ENCODE measurements at regions not wholly inside any gene's neighbourhood (a gene's known extent, or its start where the extent isn't known, plus 50 kb on each side); places are given as distances from the start of the nearest gene placed in this dataset.

- Histone ChIP-seq H3K36me3 (no peaks in the 10 kb centered on the region), H3K27ac (no peak overlapping the region), H3K4me3 (no peak overlapping the region), H3K4me1 (no peaks in the 10 kb centered on the region), H3K9me3 (no peaks in the 10 kb centered on the region), H3K27me3 (no peaks in the 10 kb centered on the region)
- intact Hi-C loops (cut with DNase I): no loop called here
- ATAC-seq (no peak), DNase-seq (no peak)
- TF ChIP-seq CTCF (IDR thresholded peaks at IDR 0.05) (no peak), POLR2A (IDR thresholded peaks at IDR 0.05) (no peak)
- 76% methylated on average over 4 of the region's 4 CpGs for WGBS (ENCODE audit: insufficient coverage, low coverage, low lambda C conversion rate, missing lambda C conversion rate)
Observed at GRCh38 chr2:106694964-106695470, 190.9 kb downstream of the ST6GAL2 start.

DNA sequence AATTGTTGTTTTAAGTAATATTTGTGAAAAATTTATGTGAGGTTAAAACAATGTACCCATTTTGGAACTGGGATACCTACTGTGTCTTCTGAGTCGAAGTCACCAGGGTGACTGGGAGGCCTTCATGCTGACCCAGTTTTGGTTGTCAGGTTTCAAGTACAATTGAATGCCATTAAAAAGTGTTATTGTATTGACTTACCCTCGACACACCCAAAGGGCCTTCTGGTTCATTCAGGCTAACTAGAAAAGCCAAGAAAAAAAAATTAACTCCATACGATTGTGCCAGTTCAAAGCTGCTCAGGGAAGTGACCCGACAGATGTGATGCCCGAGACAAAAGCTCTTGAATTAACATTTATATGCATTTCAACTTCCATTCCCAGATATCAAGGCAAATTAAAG, 190.0 kb downstream of the ST6GAL2 start:
- H3K9me3 ChIP-seq: no peaks in the 10 kb centered on the region
- no peak for ATAC-seq
- H3K36me3 ChIP-seq: no peaks in the 10 kb centered on the region
- intact Hi-C loops (cut with DNase I): no loop called here
- no peaks in the 10 kb centered on the region for H3K27me3 ChIP-seq
- 61% methylated on average over 5 of the region's 5 CpGs for WGBS (ENCODE audit: insufficient coverage, low coverage, low lambda C conversion rate, missing lambda C conversion rate)
- TF ChIP-seq POLR2A (IDR thresholded peaks at IDR 0.05) (no peak), CTCF (IDR thresholded peaks at IDR 0.05) (no peak)
- no peak overlapping the region for H3K27ac ChIP-seq
- H3K4me3 ChIP-seq: no peak overlapping the region
- DNase-seq: no peak
- no peaks in the 10 kb centered on the region for H3K4me1 ChIP-seq

DNA sequence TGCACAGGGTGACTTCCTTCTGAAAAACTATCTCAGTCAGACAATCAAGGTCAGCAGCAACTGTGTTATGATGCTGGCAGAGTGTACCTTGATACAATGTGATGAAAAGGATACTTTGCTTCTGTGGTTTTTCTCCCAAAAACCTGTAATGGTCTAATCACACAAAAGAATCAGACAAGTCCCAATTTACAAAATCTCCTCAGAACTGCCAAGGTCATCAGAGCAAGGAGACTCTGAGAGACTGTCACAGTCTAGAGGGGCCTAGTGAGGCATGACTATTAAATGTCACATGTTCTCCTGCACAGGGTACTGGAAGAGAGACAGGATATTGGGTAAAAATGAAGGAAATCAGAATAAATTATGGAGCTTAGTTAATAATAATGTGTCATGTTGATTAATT, 185.4 kb downstream of the ST6GAL2 start:
- no peaks in the 10 kb centered on the region for H3K9me3 ChIP-seq
- H3K4me3 ChIP-seq: no peak overlapping the region
- no peak for DNase-seq
- TF ChIP-seq POLR2A (IDR thresholded peaks at IDR 0.05): no peak
- no peak for TF ChIP-seq CTCF (IDR thresholded peaks at IDR 0.05)
- intact Hi-C loops (cut with DNase I): no loop called here
- no peaks in the 10 kb centered on the region for H3K4me1 ChIP-seq
- H3K36me3 ChIP-seq: no peaks in the 10 kb centered on the region
- no peak overlapping the region for H3K27ac ChIP-seq
- ATAC-seq: no peak
- H3K27me3 ChIP-seq: no peaks in the 10 kb centered on the region

- DNase-seq (no peak), ATAC-seq (no peak)
- Histone ChIP-seq H3K36me3 (no peaks in the 10 kb centered on the region), H3K4me3 (no peak overlapping the region), H3K4me1 (no peaks in the 10 kb centered on the region), H3K27ac (no peak overlapping the region), H3K27me3 (no peaks in the 10 kb centered on the region), H3K9me3 (no peaks in the 10 kb centered on the region)
- intact Hi-C loops (cut with DNase I): no loop called here
- no peak for TF ChIP-seq POLR2A (IDR thresholded peaks at IDR 0.05)
- TF ChIP-seq CTCF (IDR thresholded peaks at IDR 0.05): no peak
- 29% methylated on average over 3 of the region's 3 CpGs for WGBS (ENCODE audit: insufficient coverage, low coverage, low lambda C conversion rate, missing lambda C conversion rate)
Observed at GRCh38 chr2:106701203-106702022, 184.6 kb downstream of the ST6GAL2 start.

All from right lobe of liver (tissue), 6 donors.